ENCODE measurements at regions not wholly inside any gene's neighbourhood (a gene's known extent, or its start where the extent isn't known, plus 50 kb on each side); places are given as distances from the start of the nearest gene placed in this dataset.

GRCh38 chr10:78527296-78527695 is 493.6 kb downstream of the RPS24 start:
- Histone ChIP-seq H3K4me2 (ENCODE audit: low read length) (no peak overlapping the region), H3K56ac (ENCODE audit: low read length) (no peak overlapping the region), H3K18ac (ENCODE audit: low read length) (no peak overlapping the region), H3K79me1 (ENCODE audit: low read length) (no peaks in the 10 kb centered on the region), H3K4me1 (ENCODE audit: control insufficient read depth, low read depth, low read length) (no peaks in the 10 kb centered on the region), H3K23ac (ENCODE audit: low read length) (no peak overlapping the region), H3K36me3 (ENCODE audit: control insufficient read depth, insufficient read depth, low read length) (no peaks in the 10 kb centered on the region), H3K9ac (ENCODE audit: low read length) (no peak overlapping the region), H3K4me3 (ENCODE audit: low read length) (no peak overlapping the region), H2AK5ac (ENCODE audit: low read length) (no peak overlapping the region), H3K79me2 (ENCODE audit: control insufficient read depth, insufficient read depth, low read length) (no peaks in the 10 kb centered on the region), H4K5ac (ENCODE audit: low read length) (no peak overlapping the region), H2BK120ac (ENCODE audit: low read depth, low read length) (no peak overlapping the region), H3K4ac (ENCODE audit: low read depth, low read length) (no peak overlapping the region), H3K27me3 (ENCODE audit: insufficient read depth, low read length, poor library complexity) (no peaks in the 10 kb centered on the region), H2BK15ac (replicated peaks; ENCODE audit: low read depth) (no peak overlapping the region), H4K8ac (ENCODE audit: low read depth, low read length) (no peak overlapping the region), H3K27ac (ENCODE audit: low read depth, low read length) (no peak overlapping the region), H2BK5ac (ENCODE audit: low read length) (no peak overlapping the region)
- no CpG with 5 or more reads among the region's 10 CpGs for WGBS (ENCODE audit: extremely low coverage, insufficient coverage, low lambda C conversion rate)
- no peak for DNase-seq

GRCh38 chr10:78528749-78529204 is 495.1 kb downstream of the RPS24 start:
- H2BK15ac ChIP-seq (replicated peaks; ENCODE audit: low read depth): no peak overlapping the region
- H3K4ac ChIP-seq (ENCODE audit: low read depth, low read length): no peak overlapping the region
- no peak for DNase-seq
- no peaks in the 10 kb centered on the region for H3K79me2 ChIP-seq (ENCODE audit: control insufficient read depth, insufficient read depth, low read length)
- H3K4me3 ChIP-seq (ENCODE audit: low read length): no peak overlapping the region
- no peak overlapping the region for H4K5ac ChIP-seq (ENCODE audit: low read length)
- no CpG with 5 or more reads among the region's 13 CpGs for WGBS (ENCODE audit: extremely low coverage, insufficient coverage, low lambda C conversion rate)
- no peak overlapping the region for H3K23ac ChIP-seq (ENCODE audit: low read length)
- H2BK120ac ChIP-seq (ENCODE audit: low read depth, low read length): no peak overlapping the region
- H2AK5ac ChIP-seq (ENCODE audit: low read length): no peak overlapping the region
- no peak overlapping the region for H3K18ac ChIP-seq (ENCODE audit: low read length)
- no peaks in the 10 kb centered on the region for H3K27me3 ChIP-seq (ENCODE audit: insufficient read depth, low read length, poor library complexity)
- no peak overlapping the region for H2BK5ac ChIP-seq (ENCODE audit: low read length)
- no peak overlapping the region for H3K4me2 ChIP-seq (ENCODE audit: low read length)
- no peak overlapping the region for H4K8ac ChIP-seq (ENCODE audit: low read depth, low read length)
- no peak overlapping the region for H3K9ac ChIP-seq (ENCODE audit: low read length)
- H3K4me1 ChIP-seq (ENCODE audit: control insufficient read depth, low read depth, low read length): no peaks in the 10 kb centered on the region
- H3K36me3 ChIP-seq (ENCODE audit: control insufficient read depth, insufficient read depth, low read length): no peaks in the 10 kb centered on the region
- H3K27ac ChIP-seq (ENCODE audit: low read depth, low read length): no peak overlapping the region
- H3K56ac ChIP-seq (ENCODE audit: low read length): no peak overlapping the region
- no peaks in the 10 kb centered on the region for H3K79me1 ChIP-seq (ENCODE audit: low read length)

GRCh38 chr10:78529262-78529661 is 495.6 kb downstream of the RPS24 start:
- Histone ChIP-seq H3K27ac (ENCODE audit: low read depth, low read length) (no peak overlapping the region), H3K79me2 (ENCODE audit: control insufficient read depth, insufficient read depth, low read length) (no peaks in the 10 kb centered on the region), H4K8ac (ENCODE audit: low read depth, low read length) (no peak overlapping the region), H4K5ac (ENCODE audit: low read length) (no peak overlapping the region), H3K4me3 (ENCODE audit: low read length) (no peak overlapping the region), H3K4me2 (ENCODE audit: low read length) (no peak overlapping the region), H2BK120ac (ENCODE audit: low read depth, low read length) (no peak overlapping the region), H3K23ac (ENCODE audit: low read length) (no peak overlapping the region), H3K9ac (ENCODE audit: low read length) (no peak overlapping the region), H3K4ac (ENCODE audit: low read depth, low read length) (no peak overlapping the region), H2BK5ac (ENCODE audit: low read length) (no peak overlapping the region), H3K4me1 (ENCODE audit: control insufficient read depth, low read depth, low read length) (no peaks in the 10 kb centered on the region), H3K56ac (ENCODE audit: low read length) (no peak overlapping the region), H3K36me3 (ENCODE audit: control insufficient read depth, insufficient read depth, low read length) (no peaks in the 10 kb centered on the region), H3K79me1 (ENCODE audit: low read length) (no peaks in the 10 kb centered on the region), H3K18ac (ENCODE audit: low read length) (no peak overlapping the region), H2BK15ac (replicated peaks; ENCODE audit: low read depth) (no peak overlapping the region), H3K27me3 (ENCODE audit: insufficient read depth, low read length, poor library complexity) (no peaks in the 10 kb centered on the region), H2AK5ac (ENCODE audit: low read length) (no peak overlapping the region)
- DNase-seq: no peak
- no CpG with 5 or more reads among the region's 2 CpGs for WGBS (ENCODE audit: extremely low coverage, insufficient coverage, low lambda C conversion rate)

- H3K79me1 ChIP-seq (ENCODE audit: low read length): no peaks in the 10 kb centered on the region
- no peak overlapping the region for H2BK120ac ChIP-seq (ENCODE audit: low read depth, low read length)
- H3K56ac ChIP-seq (ENCODE audit: low read length): no peak overlapping the region
- no peak overlapping the region for H3K18ac ChIP-seq (ENCODE audit: low read length)
- no peak overlapping the region for H2BK15ac ChIP-seq (replicated peaks; ENCODE audit: low read depth)
- H3K27me3 ChIP-seq (ENCODE audit: insufficient read depth, low read length, poor library complexity): no peaks in the 10 kb centered on the region
- no peak overlapping the region for H2AK5ac ChIP-seq (ENCODE audit: low read length)
- no peak overlapping the region for H3K9ac ChIP-seq (ENCODE audit: low read length)
- H2BK5ac ChIP-seq (ENCODE audit: low read length): no peak overlapping the region
- H3K4me3 ChIP-seq (ENCODE audit: low read length): no peak overlapping the region
- no peaks in the 10 kb centered on the region for H3K4me1 ChIP-seq (ENCODE audit: control insufficient read depth, low read depth, low read length)
- no peak for DNase-seq
- no peaks in the 10 kb centered on the region for H3K79me2 ChIP-seq (ENCODE audit: control insufficient read depth, insufficient read depth, low read length)
- H3K27ac ChIP-seq (ENCODE audit: low read depth, low read length): no peak overlapping the region
- no peak overlapping the region for H3K4me2 ChIP-seq (ENCODE audit: low read length)
- H3K36me3 ChIP-seq (ENCODE audit: control insufficient read depth, insufficient read depth, low read length): no peaks in the 10 kb centered on the region
- no peak overlapping the region for H4K5ac ChIP-seq (ENCODE audit: low read length)
- H4K8ac ChIP-seq (ENCODE audit: low read depth, low read length): no peak overlapping the region
- no CpG with 5 or more reads among the region's 3 CpGs for WGBS (ENCODE audit: extremely low coverage, insufficient coverage, low lambda C conversion rate)
- H3K23ac ChIP-seq (ENCODE audit: low read length): no peak overlapping the region
- H3K4ac ChIP-seq (ENCODE audit: low read depth, low read length): no peak overlapping the region
Observed at GRCh38 chr10:78531088-78531487, 497.4 kb downstream of the RPS24 start.

- Histone ChIP-seq H2AK5ac (ENCODE audit: low read length) (no peak overlapping the region), H4K8ac (ENCODE audit: low read depth, low read length) (no peak overlapping the region), H3K4me1 (ENCODE audit: control insufficient read depth, low read depth, low read length) (no peaks in the 10 kb centered on the region), H3K79me2 (ENCODE audit: control insufficient read depth, insufficient read depth, low read length) (no peaks in the 10 kb centered on the region), H2BK5ac (ENCODE audit: low read length) (no peak overlapping the region), H3K56ac (ENCODE audit: low read length) (no peak overlapping the region), H3K23ac (ENCODE audit: low read length) (no peak overlapping the region), H3K4ac (ENCODE audit: low read depth, low read length) (no peak overlapping the region), H3K79me1 (ENCODE audit: low read length) (no peaks in the 10 kb centered on the region), H4K5ac (ENCODE audit: low read length) (no peak overlapping the region), H2BK15ac (replicated peaks; ENCODE audit: low read depth) (no peak overlapping the region), H3K4me3 (ENCODE audit: low read length) (no peak overlapping the region), H3K4me2 (ENCODE audit: low read length) (no peak overlapping the region), H3K9ac (ENCODE audit: low read length) (no peak overlapping the region), H3K27ac (ENCODE audit: low read depth, low read length) (no peak overlapping the region), H3K36me3 (ENCODE audit: control insufficient read depth, insufficient read depth, low read length) (no peaks in the 10 kb centered on the region), H2BK120ac (ENCODE audit: low read depth, low read length) (no peak overlapping the region), H3K27me3 (ENCODE audit: insufficient read depth, low read length, poor library complexity) (no peaks in the 10 kb centered on the region), H3K18ac (ENCODE audit: low read length) (no peak overlapping the region)
- DNase-seq: no peak
- no CpG with 5 or more reads among the region's 3 CpGs for WGBS (ENCODE audit: extremely low coverage, insufficient coverage, low lambda C conversion rate)
Observed at GRCh38 chr10:78532480-78533042, 498.9 kb downstream of the RPS24 start.

GRCh38 chr10:78533098-78533497 is 499.4 kb downstream of the RPS24 start:
- DNase-seq: no peak
- no peaks in the 10 kb centered on the region for H3K27me3 ChIP-seq (ENCODE audit: insufficient read depth, low read length, poor library complexity)

More at GRCh38 chr10:78533098-78533497, 499.4 kb downstream of the RPS24 start:
- Histone ChIP-seq H3K56ac (ENCODE audit: low read length) (no peak overlapping the region), H2BK5ac (ENCODE audit: low read length) (no peak overlapping the region), H3K79me1 (ENCODE audit: low read length) (no peaks in the 10 kb centered on the region), H4K5ac (ENCODE audit: low read length) (no peak overlapping the region), H3K4ac (ENCODE audit: low read depth, low read length) (no peak overlapping the region), H3K9ac (ENCODE audit: low read length) (no peak overlapping the region), H2AK5ac (ENCODE audit: low read length) (no peak overlapping the region), H3K23ac (ENCODE audit: low read length) (no peak overlapping the region), H3K36me3 (ENCODE audit: control insufficient read depth, insufficient read depth, low read length) (no peaks in the 10 kb centered on the region), H3K4me1 (ENCODE audit: control insufficient read depth, low read depth, low read length) (no peaks in the 10 kb centered on the region), H3K27ac (ENCODE audit: low read depth, low read length) (no peak overlapping the region), H2BK15ac (replicated peaks; ENCODE audit: low read depth) (no peak overlapping the region), H2BK120ac (ENCODE audit: low read depth, low read length) (no peak overlapping the region), H3K79me2 (ENCODE audit: control insufficient read depth, insufficient read depth, low read length) (no peaks in the 10 kb centered on the region), H3K18ac (ENCODE audit: low read length) (no peak overlapping the region), H3K4me2 (ENCODE audit: low read length) (no peak overlapping the region), H3K4me3 (ENCODE audit: low read length) (no peak overlapping the region), H4K8ac (ENCODE audit: low read depth, low read length) (no peak overlapping the region)
- no CpG with 5 or more reads among the region's 5 CpGs for WGBS (ENCODE audit: extremely low coverage, insufficient coverage, low lambda C conversion rate)

All from mesendoderm (in vitro differentiated cells).